Globus pallidus (tissue), 1 donor: ENCODE measurements at regions not wholly inside any gene's neighbourhood (a gene's known extent, or its start where the extent isn't known, plus 50 kb on each side); places are given as distances from the start of the nearest gene placed in this dataset.
"Not testable (repeated sequence)": the region's sequence is repeated elsewhere in the genome, so short reads cannot be mapped to it uniquely, and the experiment has no call there.

Experiments
- DNase-seq: peaks from one replicate; pipeline ENCODE4 v3.0.0-alpha.2; 2015; ENCODE audit warnings: low spot score

GRCh38 chr3:13194285-13195209, 121.3 kb upstream of the IQSEC1 start:
- DNase-seq, result no peak

- no peak for DNase-seq
Measured at GRCh38 chr3:13193320-13194284, 120.4 kb upstream of the IQSEC1 start.

GRCh38 chr3:13192471-13193213, 119.4 kb upstream of the IQSEC1 start:
- no peak for DNase-seq

- peak; percentile 12 for DNase-seq
Measured at GRCh38 chr3:13191016-13191415, 117.8 kb upstream of the IQSEC1 start.

GRCh38 chr3:13190378-13190765, 117.1 kb upstream of the IQSEC1 start:
- DNase-seq, result no peak

GRCh38 chr3:13189639-13190377, 116.6 kb upstream of the IQSEC1 start:
- DNase-seq, result no peak

GRCh38 chr3:13188975-13189374, 115.7 kb upstream of the IQSEC1 start:
- DNase-seq, result no peak

- no peak for DNase-seq
Measured at GRCh38 chr3:13188181-13188779, 115.1 kb upstream of the IQSEC1 start.

GRCh38 chr3:13187593-13187992, 114.4 kb upstream of the IQSEC1 start:
- no peak for DNase-seq

GRCh38 chr3:13186435-13186815, 113.2 kb upstream of the IQSEC1 start:
- no peak for DNase-seq

- DNase-seq, result no peak
Measured at GRCh38 chr3:13185737-13186434, 112.7 kb upstream of the IQSEC1 start.

GRCh38 chr3:13179582-13180210, 106.5 kb upstream of the IQSEC1 start:
- not testable (repeated sequence) for DNase-seq

GRCh38 chr3:13179181-13179580, 106.0 kb upstream of the IQSEC1 start:
- DNase-seq, result no peak

- DNase-seq, result no peak
Measured at GRCh38 chr3:13178107-13178506, 104.9 kb upstream of the IQSEC1 start.

- no peak for DNase-seq
Measured at GRCh38 chr3:13177641-13178040, 104.4 kb upstream of the IQSEC1 start.

GRCh38 chr3:13177236-13177635, 104.0 kb upstream of the IQSEC1 start:
- DNase-seq, result no peak

- DNase-seq, result no peak
Measured at GRCh38 chr3:13176445-13176844, 103.2 kb upstream of the IQSEC1 start.

- DNase-seq, result no peak
Measured at GRCh38 chr3:13174803-13175135, 101.5 kb upstream of the IQSEC1 start.

GRCh38 chr3:13174011-13174802, 101.0 kb upstream of the IQSEC1 start:
- DNase-seq, result no peak
